22Rv1 (cell line): ENCODE measurements at regions not wholly inside any gene's neighbourhood (a gene's known extent, or its start where the extent isn't known, plus 50 kb on each side); places are given as distances from the start of the nearest gene placed in this dataset.

Experiments used
- CTCF ChIP-seq: fragments of 450-650 bp; IDR thresholded peaks from 2 replicates; pipeline ENCODE4 v1.5.1; 2017; ENCODE audit warnings: mild to moderate bottlenecking
- ZFX ChIP-seq: fragments of 450-650 bp; IDR thresholded peaks from 2 replicates; pipeline ENCODE4 v1.6.1; 2017; ENCODE audit warnings: antibody characterized with exemption, borderline replicate concordance

GRCh38 chr5:130805648-130806047 lies 359.4 kb downstream of the HINT1 start:
- TF ChIP-seq CTCF (no peak), ZFX (no peak)
